ENCODE measurements at regions not wholly inside any gene's neighbourhood (a gene's known extent, or its start where the extent isn't known, plus 50 kb on each side); places are given as distances from the start of the nearest gene placed in this dataset.

GRCh38 chr6:27174958-27175357 lies 72.5 kb upstream of the PRSS16 start:
- peaks cover 0 to 21% (median 0%) of the 10 kb centered on the region in 3 donors for H3K4me1 ChIP-seq
- no peak overlapping the region for H3K4me3 ChIP-seq
- no peaks in the 10 kb centered on the region for H3K36me3 ChIP-seq
- no peaks in the 10 kb centered on the region for H3K9me3 ChIP-seq
- TF ChIP-seq CTCF (IDR thresholded peaks at IDR 0.05) (no peak), POLR2A (IDR thresholded peaks at IDR 0.05) (no peak)
- intact Hi-C loops (cut with DNase I) = no loop called here
- H3K27ac ChIP-seq = no peak overlapping the region
- peaks cover 0 to 9% (median 0%) of the 10 kb centered on the region in 4 donors for H3K27me3 ChIP-seq
- 53 to 67% methylated on average over 6 of the region's 6 CpGs for WGBS, 2 donors
- DNase-seq = no peak

- intact Hi-C loops (cut with DNase I) = no loop called here
- no peak overlapping the region for H3K27ac ChIP-seq
- H3K4me1 ChIP-seq = peaks cover 0 to 21% (median 0%) of the 10 kb centered on the region in 3 donors
- peaks cover 0 to 17% (median 0%) of the 10 kb centered on the region in 4 donors for H3K27me3 ChIP-seq
- TF ChIP-seq POLR2A (IDR thresholded peaks at IDR 0.05) (no peak), CTCF (IDR thresholded peaks at IDR 0.05) (no peak)
- DNase-seq = no peak
- H3K4me3 ChIP-seq = no peak overlapping the region
- no peaks in the 10 kb centered on the region for H3K36me3 ChIP-seq
- WGBS, 2 donors = 56% methylated on average over 9 of the region's 9 CpGs
- no peaks in the 10 kb centered on the region for H3K9me3 ChIP-seq
Measured at GRCh38 chr6:27176096-27176495, 71.4 kb upstream of the PRSS16 start.

GRCh38 chr6:27176523-27177484 lies 70.7 kb upstream of the PRSS16 start:
- Histone ChIP-seq H3K9me3 (no peaks in the 10 kb centered on the region), H3K4me1 (peaks cover 0 to 21% (median 0%) of the 10 kb centered on the region in 3 donors), H3K27me3 (peaks cover 0 to 17% (median 0%) of the 10 kb centered on the region in 4 donors), H3K36me3 (no peaks in the 10 kb centered on the region), H3K27ac (peak overlapping the region; percentile 72 to 92 (median 84)), H3K4me3 (peak overlapping the region; percentile 64 to 95 (median 79))
- DNase-seq = no peak
- TF ChIP-seq POLR2A (IDR thresholded peaks at IDR 0.05) = no peak
- TF ChIP-seq CTCF (IDR thresholded peaks at IDR 0.05) = no peak
- intact Hi-C loops (cut with DNase I) = no loop called here
- WGBS, 2 donors = 5 to 9% methylated on average over 38 of the region's 38 CpGs

- TF ChIP-seq POLR2A (IDR thresholded peaks at IDR 0.05) (no peak), CTCF (IDR thresholded peaks at IDR 0.05) (peak in 5 of 6 experiments; percentile 28 to 51 (median 35))
- Histone ChIP-seq H3K9me3 (no peaks in the 10 kb centered on the region), H3K36me3 (no peaks in the 10 kb centered on the region), H3K4me3 (peak overlapping the region; percentile 64 to 95 (median 79)), H3K4me1 (peaks cover 0 to 21% (median 0%) of the 10 kb centered on the region in 3 donors), H3K27ac (peak overlapping the region; percentile 72 to 92 (median 84)), H3K27me3 (peaks cover 0 to 17% (median 0%) of the 10 kb centered on the region in 4 donors)
- intact Hi-C loops (cut with DNase I) = no loop called here
- no peak for DNase-seq
- WGBS, 2 donors = 0% methylated on average over 13 to 25 of the region's 39 CpGs
Measured at GRCh38 chr6:27177485-27178406, 69.8 kb upstream of the PRSS16 start.

Data from esophagus squamous epithelium (tissue), 5 donors.